HG02798 (cell line): ENCODE measurements at regions not wholly inside any gene's neighbourhood (a gene's known extent, or its start where the extent isn't known, plus 50 kb on each side); places are given as distances from the start of the nearest gene placed in this dataset.
"Not testable (repeated sequence)": the region's sequence is repeated elsewhere in the genome, so short reads cannot be mapped to it uniquely, and the experiment has no call there.

Experiments used
- ATAC-seq: cut with Tn5 transposase; IDR thresholded peaks from one replicate; pipeline ENCODE4 v1.9.1; 2021; ENCODE audit warnings: mild to moderate bottlenecking; ENCODE audit not compliant: unreplicated experiment, poor library complexity

GRCh38 chr1:166685891-166686290 lies 153.4 kb upstream of the POGK start:
- ATAC-seq = not testable (repeated sequence)

- not testable (repeated sequence) for ATAC-seq
Observed at GRCh38 chr1:166690596-166690995, 148.7 kb upstream of the POGK start.

- ATAC-seq = no peak
Observed at GRCh38 chr1:166691476-166691875, 147.8 kb upstream of the POGK start.

- no peak for ATAC-seq
Observed at GRCh38 chr1:166692346-166692745, 146.9 kb upstream of the POGK start.

GRCh38 chr1:166693158-166693557 lies 146.1 kb upstream of the POGK start:
- no peak for ATAC-seq

- ATAC-seq = no peak
Observed at GRCh38 chr1:166693673-166694297, 145.5 kb upstream of the POGK start.

- no peak for ATAC-seq
Observed at GRCh38 chr1:166695115-166695514, 144.2 kb upstream of the POGK start.

GRCh38 chr1:166695834-166696233 lies 143.4 kb upstream of the POGK start:
- ATAC-seq = not testable (repeated sequence)

- ATAC-seq = no peak
Observed at GRCh38 chr1:166698771-166699170, 140.5 kb upstream of the POGK start.

GRCh38 chr1:166699613-166700012 lies 139.7 kb upstream of the POGK start:
- no peak for ATAC-seq

- ATAC-seq = no peak
Observed at GRCh38 chr1:166700696-166701095, 138.6 kb upstream of the POGK start.

GRCh38 chr1:166701603-166702100 lies 137.6 kb upstream of the POGK start:
- no peak for ATAC-seq

GRCh38 chr1:166703141-166703540 lies 136.1 kb upstream of the POGK start:
- no peak for ATAC-seq

GRCh38 chr1:166703726-166704462 lies 135.4 kb upstream of the POGK start:
- no peak for ATAC-seq

- no peak for ATAC-seq
Observed at GRCh38 chr1:166705376-166706289, 133.6 kb upstream of the POGK start.

- no peak for ATAC-seq
Observed at GRCh38 chr1:166716620-166717019, 122.7 kb upstream of the POGK start.

GRCh38 chr1:166721145-166721544 lies 118.1 kb upstream of the POGK start:
- ATAC-seq = no peak

- no peak for ATAC-seq
Observed at GRCh38 chr1:166730299-166730888, 108.9 kb upstream of the POGK start.

- no peak for ATAC-seq
Observed at GRCh38 chr1:166738140-166738539, 101.1 kb upstream of the POGK start.

GRCh38 chr1:166738873-166739272 lies 100.4 kb upstream of the POGK start:
- ATAC-seq = no peak
